ENCODE measurements at regions not wholly inside any gene's neighbourhood (a gene's known extent, or its start where the extent isn't known, plus 50 kb on each side); places are given as distances from the start of the nearest gene placed in this dataset.

- TF ChIP-seq POLR2AphosphoS5 (IDR thresholded peaks at IDR 0.05; ENCODE audit: borderline replicate concordance, low read depth, low read length): no peak
- no peak for TF ChIP-seq EZH2 (IDR thresholded peaks at IDR 0.05)
These were observed 219.4 kb upstream of the GBE1 start for GRCh38 chr3:81980596-81981494.

All from SK-N-MC (cell line).